ENCODE measurements at regions not wholly inside any gene's neighbourhood (a gene's known extent, or its start where the extent isn't known, plus 50 kb on each side); places are given as distances from the start of the nearest gene placed in this dataset.
A peak's percentile ranks its signal among the peaks of the same experiment; 100 is the strongest.

DNA sequence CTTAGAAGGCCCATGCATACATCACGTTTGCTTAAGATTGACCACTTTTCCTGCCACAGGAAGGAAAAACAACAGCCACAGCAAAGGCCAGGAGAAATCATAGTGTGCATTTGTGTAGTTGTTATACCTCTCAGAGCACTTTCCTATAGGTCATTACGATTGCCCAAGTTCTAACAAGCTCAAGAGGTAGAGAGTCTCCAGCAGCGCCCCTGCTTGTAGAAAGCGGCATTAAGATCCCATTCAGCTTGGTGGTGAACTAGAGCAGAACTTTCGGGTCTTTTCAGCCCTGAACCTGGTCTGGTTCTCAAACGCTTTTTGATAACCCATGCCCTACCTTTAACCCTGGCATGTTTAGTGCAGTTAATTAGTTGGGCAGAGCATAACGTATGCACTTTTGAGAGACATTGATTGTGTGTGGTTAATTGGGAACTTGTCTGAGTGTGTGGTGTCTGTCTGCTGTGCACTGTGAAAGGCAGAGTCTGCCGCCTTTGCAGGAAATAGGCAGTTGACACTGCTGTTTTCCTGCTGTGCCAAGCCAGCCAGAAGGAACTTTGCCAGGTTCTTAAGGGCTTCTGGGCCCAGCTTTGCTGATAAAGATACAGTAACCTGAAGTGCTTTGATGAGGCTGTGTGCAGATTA, 109.9 kb upstream of the CLMP start:
- DNase-seq (ENCODE audit: low read depth in 3 of 3), result no peak

DNA sequence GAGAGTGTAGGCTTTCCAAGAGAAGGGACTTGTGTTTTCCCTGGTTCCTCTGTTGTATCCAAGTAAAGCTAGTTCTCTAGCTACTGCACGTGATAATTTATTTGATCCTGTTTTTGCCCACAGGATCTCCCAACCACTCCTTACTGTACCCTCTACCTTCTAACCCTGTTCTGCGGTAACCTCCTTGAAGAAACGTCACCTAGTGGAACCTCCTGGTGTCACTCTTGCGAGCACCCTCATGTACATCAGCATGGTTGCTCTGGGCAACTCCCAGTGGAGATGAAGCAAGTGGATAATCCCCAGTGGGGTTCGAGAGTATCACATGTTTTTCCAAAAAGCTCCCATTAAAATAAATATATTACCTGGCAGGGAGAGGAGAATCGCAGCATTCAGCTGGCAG, 108.9 kb upstream of the CLMP start:
- no peak for DNase-seq (ENCODE audit: low read depth in 3 of 3)

GRCh38 chr11:123302751-123303195, 107.7 kb upstream of the CLMP start:
- peak in 1 of 3 donors; percentile 10 for DNase-seq (ENCODE audit: low read depth in 3 of 3)

DNA sequence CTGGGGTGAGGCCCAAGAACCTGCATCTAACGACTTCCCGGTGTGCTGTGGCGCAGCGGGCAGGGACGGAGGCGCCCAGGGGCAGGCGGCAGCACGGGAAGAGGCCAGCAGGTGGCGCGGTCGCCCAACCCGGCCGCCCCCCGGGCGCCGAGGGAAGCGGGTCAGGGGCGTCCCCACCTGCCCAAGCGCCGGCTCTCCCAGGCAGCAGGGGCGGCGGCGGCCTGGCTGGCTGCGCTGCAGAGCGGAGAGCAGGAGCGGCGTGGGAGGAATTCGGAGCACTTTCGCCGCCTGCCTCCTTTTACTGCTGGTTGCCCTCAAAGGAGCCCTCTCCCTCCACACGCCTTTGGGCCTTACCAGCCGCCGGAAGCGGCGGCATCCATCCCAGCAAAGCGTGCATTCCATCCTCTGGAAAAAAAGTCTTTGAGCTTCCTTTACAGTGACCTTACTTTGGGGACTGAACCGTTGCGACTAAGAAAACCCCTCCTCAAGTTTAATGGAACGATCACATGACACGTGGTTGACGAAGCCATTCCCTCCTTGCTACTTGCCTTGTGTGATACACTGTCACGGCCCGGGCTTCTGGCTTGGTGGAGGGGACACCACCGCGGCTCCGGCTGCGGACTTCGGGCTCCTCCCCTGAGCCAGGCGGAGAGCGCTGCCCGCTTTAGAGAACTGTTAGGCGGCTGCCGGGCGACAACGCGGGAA, 106.8 kb upstream of the CLMP start:
- peak; percentile 59 to 67 (median 61) for DNase-seq (ENCODE audit: low read depth in 3 of 3)

GRCh38 chr11:123301013-123301591, 106.1 kb upstream of the CLMP start:
- DNase-seq (ENCODE audit: low read depth in 3 of 3), result no peak

DNA sequence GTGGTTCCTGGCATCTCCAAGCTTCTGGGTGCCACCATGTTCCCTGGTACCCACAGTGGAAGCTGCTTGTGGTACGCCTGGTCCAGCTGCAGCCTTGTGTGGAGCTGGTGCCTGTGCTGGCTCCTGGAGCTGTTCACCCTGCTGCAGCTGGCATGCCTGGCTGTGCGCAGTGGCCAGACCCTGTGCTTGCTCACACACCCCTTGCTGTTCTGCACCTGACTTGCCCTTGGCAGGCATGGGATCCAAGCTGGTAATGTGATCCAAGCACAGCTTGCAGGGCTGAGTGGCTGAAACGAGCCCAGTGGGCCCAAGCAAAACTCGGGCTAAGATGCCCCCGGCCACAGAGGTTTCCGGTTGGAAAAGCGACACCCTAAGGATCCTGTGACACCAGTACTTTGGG, 104.7 kb upstream of the CLMP start:
- DNase-seq (ENCODE audit: low read depth in 3 of 3), result no peak

DNA sequence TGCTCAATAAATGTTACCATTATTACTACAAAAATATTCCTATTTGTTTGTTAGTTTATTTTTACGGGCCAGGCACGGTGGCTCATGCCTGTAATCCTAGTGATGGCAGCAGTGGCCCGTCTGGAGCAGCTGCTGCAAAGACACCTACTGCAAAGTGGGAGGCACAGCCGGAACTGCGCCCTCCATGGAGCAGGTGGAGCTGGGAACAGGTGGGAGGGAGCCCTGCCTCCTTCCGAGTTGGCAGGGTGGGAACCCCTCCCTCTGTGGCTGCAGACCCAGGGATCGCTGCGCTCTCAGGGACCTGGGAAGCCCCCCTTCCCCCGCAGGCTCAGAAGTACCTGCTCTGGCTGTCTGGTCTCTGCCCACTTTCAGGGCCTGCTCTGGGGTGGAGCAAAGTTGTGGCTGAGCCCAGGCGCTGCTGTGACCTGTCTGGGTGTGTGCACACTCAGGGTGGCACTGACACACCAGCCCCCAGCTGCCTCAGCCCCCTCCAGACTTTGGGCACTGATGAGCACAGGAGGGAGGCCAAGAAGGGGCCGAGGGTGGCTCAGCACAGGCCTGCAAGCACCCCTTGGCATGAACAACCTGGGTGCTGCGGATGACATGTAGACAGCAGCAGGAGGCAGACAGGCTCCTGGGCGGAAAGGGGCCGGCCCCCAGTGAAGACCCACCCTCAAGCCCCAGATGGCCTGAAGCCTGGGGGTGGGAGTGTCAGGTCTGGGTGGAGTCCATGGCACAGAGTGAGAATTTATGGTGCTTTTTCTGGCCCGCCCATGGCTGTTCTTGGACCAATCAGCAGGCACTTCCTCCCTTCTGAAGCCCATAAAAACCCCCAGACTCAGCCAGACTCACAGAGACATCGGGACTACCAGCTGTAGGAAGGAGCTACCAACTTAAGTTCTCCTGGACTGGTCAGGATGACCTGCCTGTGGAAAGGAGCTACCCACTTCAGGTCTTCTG, 103.7 kb upstream of the CLMP start:
- no peak for DNase-seq (ENCODE audit: low read depth in 3 of 3)

GRCh38 chr11:123292647-123293046, 97.6 kb upstream of the CLMP start:
- DNase-seq (ENCODE audit: low read depth in 3 of 3), result no peak

DNA sequence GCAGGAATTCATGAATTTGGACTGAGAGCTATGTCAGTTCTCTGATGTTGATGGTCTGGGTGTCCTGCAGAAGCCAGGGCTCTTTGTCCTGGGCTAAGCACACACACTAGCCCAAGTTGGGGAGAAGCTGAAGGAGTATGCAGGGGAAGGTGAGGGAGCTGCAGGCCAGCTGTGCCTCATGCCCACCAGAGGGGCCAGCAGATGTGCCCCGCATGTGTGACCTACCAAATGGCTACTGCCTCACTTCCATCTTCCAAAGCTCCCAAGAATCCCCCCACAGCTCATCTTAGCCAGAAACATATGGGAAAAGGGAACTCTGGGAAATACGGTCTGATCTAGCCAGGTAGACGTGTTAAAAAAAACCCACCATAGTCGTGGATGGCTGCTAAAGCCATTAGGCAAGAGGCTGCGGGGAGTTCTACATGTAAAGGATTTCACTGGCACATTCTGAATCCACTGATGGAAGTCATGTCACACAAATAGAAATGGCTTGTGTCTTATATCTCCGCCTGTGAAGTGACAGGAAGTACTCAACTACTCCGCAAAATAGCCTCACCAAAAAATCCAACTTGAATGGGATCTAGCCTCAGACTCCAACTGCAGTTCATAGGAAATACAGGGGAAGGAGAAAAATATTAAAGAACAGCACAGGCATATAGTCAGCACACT, 96.3 kb upstream of the CLMP start:
- DNase-seq (ENCODE audit: low read depth in 3 of 3), result no peak

- no peak for DNase-seq (ENCODE audit: low read depth in 3 of 3)
These were observed 91.7 kb upstream of the CLMP start for GRCh38 chr11:123286761-123287160.

GRCh38 chr11:123286255-123286654, 91.2 kb upstream of the CLMP start:
- no peak for DNase-seq (ENCODE audit: low read depth in 3 of 3)

GRCh38 chr11:123284454-123284853, 89.4 kb upstream of the CLMP start:
- DNase-seq (ENCODE audit: low read depth in 3 of 3), result no peak

- DNase-seq (ENCODE audit: low read depth in 3 of 3), result no peak
These were observed 87.5 kb upstream of the CLMP start for GRCh38 chr11:123282597-123282996.

GRCh38 chr11:123273616-123274015, 78.6 kb upstream of the CLMP start:
- DNase-seq (ENCODE audit: low read depth in 3 of 3), result no peak

DNA sequence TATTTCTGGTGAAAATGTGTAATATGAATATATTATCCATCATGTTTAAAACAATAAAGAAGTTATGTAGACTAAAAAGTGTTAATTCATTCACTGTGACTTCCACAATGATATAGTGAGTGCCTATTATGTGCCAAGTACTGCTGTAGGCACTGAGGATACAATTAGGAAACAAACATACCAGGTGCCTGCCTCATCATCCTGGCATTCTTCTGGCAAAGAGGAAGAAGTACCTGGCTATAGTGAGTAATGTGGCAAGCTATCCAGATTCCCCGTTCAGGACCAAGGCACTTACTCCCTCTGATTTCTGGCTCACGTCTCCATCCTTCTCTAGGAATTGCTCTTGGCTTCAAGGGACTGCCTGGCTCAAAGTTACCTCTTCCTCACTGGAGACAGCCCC, 77.5 kb upstream of the CLMP start:
- no peak for DNase-seq (ENCODE audit: low read depth in 3 of 3)

DNA sequence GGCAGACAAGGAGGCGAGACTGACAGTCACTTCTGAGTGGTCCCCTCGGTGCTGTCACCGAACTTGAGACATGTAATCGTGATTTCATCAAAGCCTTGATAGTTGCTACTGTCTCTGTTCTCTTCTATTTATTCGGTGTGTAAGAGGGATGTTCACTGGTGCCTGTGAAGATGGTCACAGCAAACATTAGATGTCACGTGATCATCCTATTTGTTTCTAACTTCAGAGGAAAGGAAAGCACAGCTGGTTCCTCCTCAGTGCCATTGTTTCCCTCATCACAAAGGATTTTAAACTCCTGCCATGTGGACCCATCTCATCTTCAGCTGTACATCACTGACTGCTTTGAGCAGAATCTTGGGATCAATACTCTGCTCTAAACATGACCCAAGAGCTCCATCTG, 73.1 kb upstream of the CLMP start:
- DNase-seq (ENCODE audit: low read depth in 3 of 3), result no peak

DNA sequence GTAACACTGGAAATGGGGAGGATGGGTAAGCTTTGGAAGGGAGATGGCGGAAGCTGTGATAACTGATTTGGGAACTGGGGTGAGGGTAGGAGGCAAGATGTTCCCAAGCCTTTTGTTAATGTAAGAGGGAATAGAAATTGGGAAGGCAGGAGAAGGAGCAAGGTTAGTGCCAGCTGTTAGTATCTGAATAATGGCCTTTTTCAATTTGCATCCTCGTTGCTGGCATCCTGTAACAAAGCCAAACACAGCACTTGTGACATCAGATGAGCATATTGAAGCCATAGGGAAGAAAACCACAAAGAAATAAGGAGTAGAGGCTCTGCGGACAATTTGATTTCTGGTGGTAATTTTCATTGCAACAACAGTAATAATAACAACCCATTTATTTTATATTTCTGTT, 70.9 kb upstream of the CLMP start:
- DNase-seq (ENCODE audit: low read depth in 3 of 3), result no peak

DNA sequence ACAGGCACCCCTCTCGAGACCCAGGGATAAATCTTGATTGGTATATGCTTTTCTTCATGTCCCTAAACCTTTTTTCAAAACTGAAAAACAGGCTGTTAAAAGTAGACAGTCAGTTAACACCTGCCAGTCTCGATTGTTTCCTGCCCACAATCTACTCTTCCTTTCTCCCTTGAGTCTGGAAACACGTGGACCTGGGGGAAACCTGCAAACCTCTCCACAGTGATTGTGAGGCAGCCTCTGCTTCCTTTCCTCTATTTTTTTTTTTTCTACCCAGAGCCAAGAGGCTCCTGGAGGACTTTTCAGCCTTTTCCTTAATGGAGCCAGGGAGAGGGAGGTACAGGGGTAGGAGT, 69.4 kb upstream of the CLMP start:
- no peak for DNase-seq (ENCODE audit: low read depth in 3 of 3)

- DNase-seq (ENCODE audit: low read depth in 3 of 3), result peak; percentile 43 to 76 (median 56)
These were observed 66.5 kb upstream of the CLMP start for GRCh38 chr11:123261345-123262106.

DNA sequence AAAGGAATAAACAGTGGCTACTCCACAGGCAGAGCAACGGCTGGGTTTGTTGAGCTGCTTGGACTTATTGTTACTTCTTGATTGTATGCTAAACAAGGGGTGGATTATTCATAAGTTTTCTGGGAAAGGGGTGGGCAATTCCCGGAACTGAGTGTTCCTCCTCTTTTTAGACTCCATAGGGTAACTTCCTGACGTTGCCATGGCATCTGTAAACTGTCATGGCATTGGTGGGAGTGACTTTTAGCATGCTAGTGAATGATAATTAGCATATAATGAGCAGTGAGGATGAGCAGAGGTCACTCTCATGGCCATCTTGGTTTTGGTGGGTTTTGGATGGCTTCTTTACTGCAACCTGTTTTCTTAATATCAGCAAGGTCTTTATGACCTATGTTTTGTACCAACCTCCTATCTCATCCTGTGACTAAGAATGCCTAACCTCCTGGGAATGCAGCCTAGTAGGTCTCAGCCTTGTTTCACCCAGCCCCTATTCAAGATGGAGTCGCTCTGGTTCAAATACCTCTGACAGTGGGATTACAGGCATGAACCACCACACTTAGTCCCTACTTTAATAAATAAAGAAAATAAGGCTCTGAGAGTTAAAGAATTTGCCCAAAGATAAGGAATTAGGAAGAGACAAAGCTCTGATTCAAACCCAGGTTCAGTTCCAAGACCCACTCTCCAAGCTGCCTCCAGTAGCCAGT, 65.6 kb upstream of the CLMP start:
- DNase-seq (ENCODE audit: low read depth in 3 of 3), result no peak
